ELF-1 (cell line): ENCODE measurements at regions not wholly inside any gene's neighbourhood (a gene's known extent, or its start where the extent isn't known, plus 50 kb on each side); places are given as distances from the start of the nearest gene placed in this dataset.
A peak's percentile ranks its signal among the peaks of the same experiment; 100 is the strongest.
"Not testable (repeated sequence)": the region's sequence is repeated elsewhere in the genome, so short reads cannot be mapped to it uniquely, and the experiment has no call there.

Source experiments
- DNase-seq: peaks from one replicate; pipeline ENCODE4 v3.0.0-alpha.2; 2016; ENCODE audit warnings: low read depth, low spot score

GRCh38 chr5:16987776-16988175, 51.7 kb upstream of the MYO10 start:
- DNase-seq = no peak

GRCh38 chr5:16990817-16991520, 54.9 kb upstream of the MYO10 start:
- not testable (repeated sequence) for DNase-seq

- no peak for DNase-seq
Measured at GRCh38 chr5:16992006-16992405, 55.9 kb upstream of the MYO10 start.

GRCh38 chr5:16992444-16992843, 56.4 kb upstream of the MYO10 start:
- no peak for DNase-seq

GRCh38 chr5:16994565-16994964, 58.5 kb upstream of the MYO10 start:
- peak; percentile 87 for DNase-seq

GRCh38 chr5:16995372-16995771, 59.3 kb upstream of the MYO10 start:
- DNase-seq = no peak

- DNase-seq = no peak
Measured at GRCh38 chr5:17000291-17000939, 64.3 kb upstream of the MYO10 start.

- no peak for DNase-seq
Measured at GRCh38 chr5:17001428-17001827, 65.3 kb upstream of the MYO10 start.

GRCh38 chr5:17004441-17005106, 68.5 kb upstream of the MYO10 start:
- DNase-seq = no peak

- no peak for DNase-seq
Measured at GRCh38 chr5:17005107-17005828, 69.2 kb upstream of the MYO10 start.

GRCh38 chr5:17012289-17012688, 76.2 kb upstream of the MYO10 start:
- no peak for DNase-seq

- no peak for DNase-seq
Measured at GRCh38 chr5:17014686-17015085, 78.6 kb upstream of the MYO10 start.

GRCh38 chr5:17018871-17019270, 82.8 kb upstream of the MYO10 start:
- DNase-seq = no peak

- DNase-seq = peak; percentile 16
Measured at GRCh38 chr5:17019324-17019723, 83.2 kb upstream of the MYO10 start.

- no peak for DNase-seq
Measured at GRCh38 chr5:17020678-17021601, 84.9 kb upstream of the MYO10 start.

- DNase-seq = peak; percentile 62
Measured at GRCh38 chr5:17021602-17021932, 85.5 kb upstream of the MYO10 start.

GRCh38 chr5:17022296-17022695, 86.2 kb upstream of the MYO10 start:
- DNase-seq = no peak

GRCh38 chr5:17024686-17025180, 88.6 kb upstream of the MYO10 start:
- peak; percentile 77 for DNase-seq

GRCh38 chr5:17031659-17032277, 95.7 kb upstream of the MYO10 start:
- peak; percentile 36 for DNase-seq

GRCh38 chr5:17032314-17032985, 96.4 kb upstream of the MYO10 start:
- DNase-seq = not testable (repeated sequence)
